Fibroblast of skin of back (primary cell): ENCODE measurements at regions not wholly inside any gene's neighbourhood (a gene's known extent, or its start where the extent isn't known, plus 50 kb on each side); places are given as distances from the start of the nearest gene placed in this dataset.

Experiments used
- DNase-seq: peaks from one replicate; pipeline ENCODE4 v3.0.0-alpha.2; 2013

DNA sequence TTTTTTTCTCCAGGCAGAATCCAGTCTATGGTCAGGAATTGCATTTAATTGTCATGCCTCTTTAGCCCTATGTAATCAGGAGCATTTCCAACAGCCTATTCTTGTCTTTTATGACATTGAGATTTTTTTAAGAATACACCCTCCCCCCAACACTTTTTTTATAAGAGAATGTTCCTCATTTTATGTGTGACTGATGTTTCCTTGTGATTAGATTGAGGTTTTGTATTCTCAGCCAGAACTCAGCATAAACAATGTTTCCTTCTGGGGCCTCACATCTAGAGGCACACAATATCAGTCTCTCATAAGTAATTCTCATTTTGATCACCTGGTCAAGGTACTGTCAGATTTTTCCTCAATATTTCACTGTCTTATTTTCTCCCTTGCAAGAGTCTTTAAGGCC is 193.4 kb upstream of the PDE1C start:
- DNase-seq: no peak

DNA sequence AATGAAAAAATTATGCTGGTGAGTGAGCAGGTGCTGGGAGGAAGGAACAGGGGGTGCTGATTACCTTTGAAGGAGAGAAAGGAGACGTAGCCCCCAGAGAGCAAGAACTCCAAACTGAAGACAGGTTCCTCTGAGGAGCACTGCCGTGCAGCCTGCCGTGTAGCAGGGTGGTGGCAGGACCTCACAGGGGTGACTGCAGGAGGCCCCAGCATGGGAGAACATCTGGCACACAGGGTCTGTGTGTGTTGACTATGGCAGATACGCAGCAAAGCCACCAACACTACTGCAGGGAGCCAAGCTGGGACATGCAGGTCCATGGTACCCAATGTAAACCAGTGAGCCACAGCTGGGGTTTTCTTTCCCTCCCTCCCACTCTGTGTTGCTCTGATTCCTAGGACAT is 192.1 kb upstream of the PDE1C start:
- no peak for DNase-seq

DNA sequence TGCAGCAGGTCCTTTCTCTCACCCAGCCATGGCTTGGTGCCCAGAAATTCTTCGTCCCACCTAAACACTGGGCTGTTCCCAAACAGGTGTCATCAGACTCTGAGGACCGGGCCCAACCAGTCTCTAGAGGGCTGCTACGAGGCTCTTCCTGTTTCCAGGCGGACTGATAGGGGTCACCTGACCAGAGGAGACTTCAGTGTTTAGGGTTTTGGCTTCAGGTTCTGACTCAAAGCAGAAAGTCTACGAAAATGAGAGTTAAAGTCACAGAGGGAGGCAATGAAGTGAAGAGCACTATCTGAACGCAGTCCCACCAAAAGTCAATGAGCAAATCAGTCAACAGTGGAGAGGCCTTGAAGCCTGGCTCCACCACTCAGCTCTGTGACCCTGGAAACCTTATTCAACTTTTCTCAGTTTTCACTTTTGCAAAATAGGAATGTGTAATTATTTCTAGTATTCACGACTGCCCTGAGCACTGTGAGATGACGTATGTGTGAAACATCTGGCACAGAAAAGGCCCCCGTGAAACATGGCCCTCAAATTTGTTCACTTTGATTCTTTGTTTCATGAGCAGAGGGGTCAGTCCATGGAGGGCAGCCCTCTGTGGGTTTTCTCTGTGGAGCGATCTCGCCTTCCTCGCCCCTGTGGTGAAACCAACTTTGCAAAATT is 189.9 kb upstream of the PDE1C start:
- DNase-seq: no peak

DNA sequence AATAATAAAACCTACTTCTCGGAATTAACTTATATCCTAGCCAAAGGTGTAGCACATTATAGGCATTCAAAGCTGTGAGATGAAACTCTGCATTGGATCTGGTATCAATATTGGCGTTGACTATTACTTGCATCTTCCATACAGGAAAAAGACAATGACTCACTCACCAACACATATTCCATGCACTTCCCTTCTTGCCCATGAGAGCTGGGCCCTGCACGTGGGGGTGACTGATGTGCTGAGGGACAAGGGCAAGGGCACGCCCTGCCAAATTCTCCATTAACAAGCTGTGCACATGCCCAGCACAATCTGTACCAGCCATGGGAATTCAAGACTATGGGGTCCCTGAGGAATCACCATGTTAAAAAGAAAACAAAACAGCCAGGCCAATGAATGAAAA is 188.1 kb upstream of the PDE1C start:
- no peak for DNase-seq

DNA sequence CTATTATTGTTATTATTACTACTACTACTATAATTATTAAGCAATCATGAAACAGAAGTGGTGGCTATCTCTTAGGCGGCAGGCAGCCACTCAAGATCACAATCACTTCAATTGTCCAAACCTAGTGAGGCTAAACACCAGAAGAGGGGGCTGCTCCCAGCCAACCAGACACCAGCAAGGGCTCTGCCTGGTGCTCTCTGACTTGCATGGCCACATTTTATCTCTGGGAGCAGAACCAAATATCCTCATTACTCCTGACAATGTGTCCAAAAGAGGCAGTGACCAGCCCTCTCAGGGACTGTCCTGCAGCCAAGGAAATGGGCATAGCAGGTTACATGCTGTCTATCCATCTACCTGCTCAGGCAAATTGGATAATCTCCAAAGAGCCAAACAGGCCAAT is 187.4 kb upstream of the PDE1C start:
- no peak for DNase-seq

DNA sequence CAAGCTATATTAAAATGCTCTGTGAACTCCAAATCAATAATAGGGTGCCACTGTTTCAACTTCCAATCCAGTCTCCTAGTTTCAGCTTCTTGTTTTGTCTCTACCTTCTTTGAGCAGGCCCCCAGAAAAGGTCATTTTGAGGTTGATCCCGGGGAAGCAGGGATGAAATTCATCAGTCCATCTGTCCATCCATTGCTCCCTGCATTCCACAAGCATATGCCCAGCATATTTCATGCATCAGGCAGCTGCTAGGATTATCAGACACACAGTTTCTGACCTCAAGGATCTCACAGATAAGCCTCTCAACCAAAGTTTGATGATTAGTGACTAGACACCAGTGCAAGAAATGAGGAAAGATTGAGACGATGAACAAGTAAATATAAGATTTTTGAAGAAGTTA is 186.6 kb upstream of the PDE1C start:
- DNase-seq: no peak

GRCh38 chr7:32256376-32256775 is 186.2 kb upstream of the PDE1C start:
- no peak for DNase-seq

DNA sequence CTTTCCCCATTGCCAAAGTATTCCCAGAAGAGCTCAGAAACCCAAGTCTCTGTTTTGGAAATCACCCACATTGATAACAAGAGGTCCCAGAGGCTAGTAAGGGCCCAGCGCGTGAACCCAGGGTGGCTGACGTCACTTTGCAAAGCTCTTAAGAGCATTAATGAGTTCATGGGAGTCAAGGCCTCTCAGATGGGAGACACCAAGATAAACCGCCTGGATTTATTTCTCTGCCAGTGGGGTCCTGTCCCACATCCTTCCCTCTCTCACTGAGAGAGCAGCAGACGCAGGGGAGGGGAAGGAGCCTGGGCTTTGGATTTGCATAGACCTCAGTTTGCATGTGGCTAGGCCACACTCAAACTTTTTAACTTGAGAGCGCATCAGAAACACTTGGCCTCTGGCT is 184.8 kb upstream of the PDE1C start:
- no peak for DNase-seq

- DNase-seq: no peak
Measured at GRCh38 chr7:32253299-32253698, 183.1 kb upstream of the PDE1C start.

DNA sequence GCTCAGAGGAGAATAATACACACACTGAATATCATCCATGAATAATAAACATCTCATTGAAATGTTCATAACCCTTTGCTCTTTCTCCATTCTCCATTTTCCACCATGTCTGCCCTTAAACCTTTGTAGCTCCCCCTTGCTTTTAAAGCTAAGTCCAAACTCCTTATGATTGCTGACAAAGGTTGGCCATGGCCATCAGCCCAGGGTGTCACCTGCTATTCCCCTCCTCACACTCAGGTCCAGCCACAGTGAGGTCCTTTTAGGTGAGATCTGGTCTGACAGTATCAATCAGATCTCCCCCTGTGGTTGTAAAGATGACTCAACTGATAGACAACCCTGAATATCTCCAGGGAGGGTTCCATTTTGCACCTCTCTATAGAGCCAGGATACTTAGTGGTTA is 181.5 kb upstream of the PDE1C start:
- no peak for DNase-seq

GRCh38 chr7:32250471-32251260 is 180.5 kb upstream of the PDE1C start:
- DNase-seq: no peak

DNA sequence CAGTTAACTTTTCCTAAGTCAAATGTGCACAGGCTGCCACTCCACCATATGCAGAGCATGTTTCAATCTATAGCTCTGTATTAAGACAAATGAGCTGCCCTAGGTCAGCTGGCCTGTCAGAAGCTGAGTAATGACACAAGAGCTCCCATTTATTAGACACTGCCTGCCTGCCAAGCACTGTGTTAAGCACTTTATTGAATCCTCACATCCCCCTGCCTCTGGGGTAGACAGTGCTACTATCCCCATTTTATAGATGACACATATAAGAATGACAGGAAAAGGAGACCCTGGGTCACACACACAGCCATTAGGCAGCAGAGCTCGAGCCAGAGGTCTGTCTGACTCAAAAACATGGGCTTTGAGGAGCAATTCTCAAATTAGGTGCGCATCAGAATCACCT is 179.8 kb upstream of the PDE1C start:
- no peak for DNase-seq

GRCh38 chr7:32248522-32248921 is 178.3 kb upstream of the PDE1C start:
- no peak for DNase-seq

GRCh38 chr7:32244806-32245345 is 174.7 kb upstream of the PDE1C start:
- DNase-seq: no peak

DNA sequence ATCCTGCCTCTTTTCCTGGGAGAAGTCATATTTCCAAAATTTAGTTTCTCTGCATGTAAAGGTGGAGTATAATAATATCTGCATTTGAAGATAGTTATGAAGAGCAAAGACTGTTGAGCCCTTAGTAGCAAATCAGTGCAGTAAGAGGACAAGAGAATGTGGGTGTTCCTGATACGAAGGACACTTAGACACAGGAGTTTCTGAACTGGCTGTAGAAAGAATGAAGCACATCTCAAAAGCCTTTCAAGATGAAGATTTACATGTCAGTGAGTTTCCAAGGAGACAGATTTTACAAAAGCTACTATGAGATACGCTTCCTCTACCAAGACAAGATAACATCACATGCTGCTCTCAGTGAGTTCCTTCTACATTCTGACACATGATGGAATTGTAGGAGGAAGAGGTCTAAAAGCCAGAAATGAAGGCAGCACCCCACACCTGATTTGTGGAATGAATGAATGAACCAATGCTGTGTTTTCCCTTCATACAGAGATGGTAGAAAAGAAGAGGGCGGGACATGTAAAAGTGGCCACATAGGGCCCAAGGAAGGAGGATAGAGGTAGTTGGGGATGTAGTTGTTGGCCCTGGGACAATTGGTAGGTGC is 173.6 kb upstream of the PDE1C start:
- no peak for DNase-seq

GRCh38 chr7:32242436-32242835 is 172.2 kb upstream of the PDE1C start:
- DNase-seq: no peak

DNA sequence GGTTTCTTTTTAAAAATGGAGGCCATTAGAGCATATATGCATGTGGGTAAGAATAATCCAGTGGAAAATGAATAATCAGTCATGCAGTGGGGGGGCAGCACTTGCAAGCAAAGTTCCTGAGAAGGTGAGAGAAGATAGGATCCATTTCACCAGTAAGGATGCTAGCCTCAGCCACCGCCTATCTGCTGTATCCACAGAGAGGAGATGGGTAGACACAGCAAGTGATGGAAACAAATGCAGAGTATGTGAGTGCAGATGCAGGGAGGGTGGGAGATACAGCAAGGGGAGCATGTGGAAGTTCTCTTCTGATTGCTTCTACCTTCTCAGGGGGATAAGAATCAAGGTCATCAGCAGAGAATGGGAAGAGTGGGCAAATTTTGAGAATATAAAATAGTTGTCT is 171.4 kb upstream of the PDE1C start:
- DNase-seq: no peak

DNA sequence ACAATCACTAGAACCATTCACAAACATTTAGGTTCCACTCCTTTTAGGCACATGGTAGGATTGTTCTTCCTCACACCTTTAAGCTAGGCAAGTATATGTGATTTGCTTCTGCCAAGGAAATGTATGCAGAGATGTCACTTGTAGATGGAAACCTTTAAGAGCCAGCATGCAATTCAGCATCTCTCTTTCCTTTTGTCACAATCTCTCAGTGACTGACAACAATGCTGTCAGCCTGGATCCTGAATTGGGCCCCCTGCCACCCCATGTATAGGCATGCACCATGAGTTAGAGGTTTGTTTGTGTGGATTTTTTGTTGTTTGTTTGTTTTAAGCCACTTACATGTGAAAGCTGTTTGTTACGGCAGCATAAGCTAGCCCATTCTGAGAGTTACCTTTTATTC is 169.6 kb upstream of the PDE1C start:
- no peak for DNase-seq

DNA sequence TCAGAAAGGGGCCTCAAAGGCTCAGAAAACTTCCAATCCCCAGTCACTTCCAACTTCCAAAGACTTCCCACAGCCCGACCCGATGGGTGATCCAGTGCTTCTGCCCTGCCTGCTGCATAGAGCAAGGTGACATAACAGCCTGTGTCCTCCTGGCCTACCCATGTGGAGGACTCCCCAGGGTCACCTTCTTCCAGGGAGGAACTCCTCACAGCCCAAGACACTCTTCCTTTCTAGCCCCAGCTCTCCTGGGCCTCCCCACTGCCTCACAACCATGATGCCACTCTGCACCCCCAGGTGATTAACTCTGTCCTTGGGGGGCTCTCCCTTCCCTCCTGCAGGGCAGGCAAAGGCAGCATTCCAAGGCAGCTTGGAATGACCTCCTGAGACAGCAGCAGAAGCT is 158.4 kb upstream of the PDE1C start:
- DNase-seq: no peak

GRCh38 chr7:32227746-32228145 is 157.5 kb upstream of the PDE1C start:
- no peak for DNase-seq

DNA sequence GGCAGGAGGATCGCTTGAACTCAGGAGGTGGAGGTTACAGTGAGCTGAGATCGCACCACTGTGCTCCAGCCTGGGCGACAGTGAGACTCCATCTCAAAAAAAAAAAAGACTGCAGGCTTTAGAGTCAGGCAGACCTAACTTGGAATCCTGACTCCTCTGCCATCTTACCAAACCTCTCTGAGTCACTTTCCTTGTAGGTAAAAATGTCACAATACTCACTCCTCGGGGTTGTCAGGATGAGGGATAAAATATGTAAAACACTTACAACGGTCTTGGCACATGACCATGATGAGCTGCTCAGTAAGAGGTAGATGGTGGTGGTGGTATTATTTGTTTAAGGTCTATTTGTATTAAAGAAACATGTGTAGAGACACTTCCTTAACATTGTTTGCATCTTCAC is 154.1 kb upstream of the PDE1C start:
- no peak for DNase-seq

GRCh38 chr7:32223721-32224120 is 153.5 kb upstream of the PDE1C start:
- DNase-seq: no peak

- no peak for DNase-seq
Measured at GRCh38 chr7:32223071-32223650, 153.0 kb upstream of the PDE1C start.
